Vagina (tissue), 2 donors: ENCODE measurements at regions not wholly inside any gene's neighbourhood (a gene's known extent, or its start where the extent isn't known, plus 50 kb on each side); places are given as distances from the start of the nearest gene placed in this dataset.
"Not testable (repeated sequence)": the region's sequence is repeated elsewhere in the genome, so short reads cannot be mapped to it uniquely, and the experiment has no call there.

Source experiments
- DNase-seq, 2 donors: peaks; one replicate each; pipeline ENCODE4 v3.0.0-alpha.2; 2017; ENCODE audit errors: extremely low spot score in 2 of 2
- H3K27ac ChIP-seq: fragments of 200-600 bp; sonication (generic); one replicate; pipeline ENCODE4 v1.5.1; 2019
- H3K27me3 ChIP-seq: fragments of 200-600 bp; sonication (generic); one replicate; pipeline ENCODE4 v1.5.1; 2019
- H3K36me3 ChIP-seq, 2 donors: fragments of 200-600 bp; sonication (generic); one replicate each; pipeline ENCODE4 v1.5.1; 2017 to 2019
- H3K4me1 ChIP-seq: fragments of 200-600 bp; sonication (generic); one replicate; pipeline ENCODE4 v1.5.1; 2019
- H3K4me3 ChIP-seq, 2 donors: fragments of 200-600 bp; sonication (generic); 1 replicate in 1 of 2; 2 replicates in 1 of 2; pipeline ENCODE4 v1.5.1; 2016 to 2019
- H3K9me3 ChIP-seq: fragments of 200-600 bp; sonication (generic); one replicate; pipeline ENCODE4 v1.5.1; 2019
- POLR2A ChIP-seq, 2 donors: fragments of 450-650 bp; IDR thresholded peaks; one replicate each; pipeline ENCODE4 v1.6.1; 2017; ENCODE audit warnings: antibody characterized with exemption in 2 of 2, mild to moderate bottlenecking in 2 of 2, moderate library complexity in 2 of 2
- POLR2AphosphoS5 ChIP-seq, 2 donors: sonication (generic); formaldehyde crosslinking; IDR thresholded peaks; one replicate each; pipeline ENCODE4 v1.9.0; 2017; ENCODE audit warnings: antibody characterized with exemption in 2 of 2, mild to moderate bottlenecking in 2 of 2, low read depth in 1 of 2; ENCODE audit not compliant: insufficient read depth in 1 of 2
- intact Hi-C: fragments of 100-400 bp; cut with DNase I; formaldehyde crosslinking; loops from one replicate; pipeline ENCODE4 v1.15.1; 2023
- TF ChIP-seq, protein P1 (sequence below), 3 experiments: fragments of 450-650 bp in 2 of 3; fragments of 200-600 bp in 1 of 3; sonication (generic) in 1 of 3; IDR thresholded peaks; one replicate each; pipeline ENCODE4 v1.5.1; 2017 to 2019; ENCODE audit warnings: antibody characterized with exemption in 3 of 3, mild to moderate bottlenecking in 2 of 3, moderate library complexity in 2 of 3

- no peak for DNase-seq
- no peaks in the 10 kb centered on the region for H3K4me1 ChIP-seq
- H3K36me3 ChIP-seq: no peaks in the 10 kb centered on the region
- H3K4me3 ChIP-seq: no peak overlapping the region
- no peaks in the 10 kb centered on the region for H3K9me3 ChIP-seq
- no peak overlapping the region for H3K27ac ChIP-seq
- intact Hi-C loops: no loop called here
- no peaks in the 10 kb centered on the region for H3K27me3 ChIP-seq
- no peak for TF ChIP-seq POLR2A (IDR thresholded peaks at IDR 0.05)
- TF ChIP-seq, protein P1, sequence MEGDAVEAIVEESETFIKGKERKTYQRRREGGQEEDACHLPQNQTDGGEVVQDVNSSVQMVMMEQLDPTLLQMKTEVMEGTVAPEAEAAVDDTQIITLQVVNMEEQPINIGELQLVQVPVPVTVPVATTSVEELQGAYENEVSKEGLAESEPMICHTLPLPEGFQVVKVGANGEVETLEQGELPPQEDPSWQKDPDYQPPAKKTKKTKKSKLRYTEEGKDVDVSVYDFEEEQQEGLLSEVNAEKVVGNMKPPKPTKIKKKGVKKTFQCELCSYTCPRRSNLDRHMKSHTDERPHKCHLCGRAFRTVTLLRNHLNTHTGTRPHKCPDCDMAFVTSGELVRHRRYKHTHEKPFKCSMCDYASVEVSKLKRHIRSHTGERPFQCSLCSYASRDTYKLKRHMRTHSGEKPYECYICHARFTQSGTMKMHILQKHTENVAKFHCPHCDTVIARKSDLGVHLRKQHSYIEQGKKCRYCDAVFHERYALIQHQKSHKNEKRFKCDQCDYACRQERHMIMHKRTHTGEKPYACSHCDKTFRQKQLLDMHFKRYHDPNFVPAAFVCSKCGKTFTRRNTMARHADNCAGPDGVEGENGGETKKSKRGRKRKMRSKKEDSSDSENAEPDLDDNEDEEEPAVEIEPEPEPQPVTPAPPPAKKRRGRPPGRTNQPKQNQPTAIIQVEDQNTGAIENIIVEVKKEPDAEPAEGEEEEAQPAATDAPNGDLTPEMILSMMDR (IDR thresholded peaks at IDR 0.05): no peak
- TF ChIP-seq POLR2AphosphoS5 (IDR thresholded peaks at IDR 0.05; ENCODE audit: insufficient read depth in 1 of 2, low read depth in 1 of 2): no peak
Observed at GRCh38 chr4:124123181-124123580, 589.4 kb downstream of the ANKRD50 start.

DNA sequence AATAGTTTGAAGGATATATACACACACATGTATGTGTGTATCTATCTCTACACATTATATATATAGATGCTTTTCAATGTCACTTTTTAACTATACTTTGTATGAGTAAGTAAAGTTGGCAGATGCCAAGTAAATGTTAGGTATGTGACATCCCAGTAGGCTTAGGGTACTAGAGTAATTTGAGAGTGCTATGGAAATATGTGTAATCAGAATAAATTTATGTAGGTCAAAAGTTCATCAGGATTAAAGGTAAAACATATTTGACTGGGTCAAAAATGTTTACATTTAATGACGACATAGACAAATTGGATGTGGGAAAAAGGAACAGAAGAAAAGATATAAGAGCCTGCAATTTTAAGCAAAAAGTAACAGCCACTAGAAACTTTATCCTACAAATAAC lies 588.8 kb downstream of the ANKRD50 start:
- Histone ChIP-seq H3K9me3 (no peaks in the 10 kb centered on the region), H3K4me3 (no peak overlapping the region), H3K4me1 (no peaks in the 10 kb centered on the region), H3K27ac (no peak overlapping the region), H3K36me3 (no peaks in the 10 kb centered on the region), H3K27me3 (no peaks in the 10 kb centered on the region)
- DNase-seq: no peak
- TF ChIP-seq POLR2AphosphoS5 (IDR thresholded peaks at IDR 0.05; ENCODE audit: insufficient read depth in 1 of 2, low read depth in 1 of 2) (no peak), POLR2A (IDR thresholded peaks at IDR 0.05) (no peak)
- TF ChIP-seq, protein P1 (IDR thresholded peaks at IDR 0.05): no peak
- intact Hi-C loops: no loop called here

GRCh38 chr4:124131324-124131723 lies 581.2 kb downstream of the ANKRD50 start:
- H3K9me3 ChIP-seq, H3K4me3 ChIP-seq, H3K27ac ChIP-seq, H3K4me1 ChIP-seq, intact Hi-C loops, H3K27me3 ChIP-seq, H3K36me3 ChIP-seq, DNase-seq: not testable (repeated sequence)

DNA sequence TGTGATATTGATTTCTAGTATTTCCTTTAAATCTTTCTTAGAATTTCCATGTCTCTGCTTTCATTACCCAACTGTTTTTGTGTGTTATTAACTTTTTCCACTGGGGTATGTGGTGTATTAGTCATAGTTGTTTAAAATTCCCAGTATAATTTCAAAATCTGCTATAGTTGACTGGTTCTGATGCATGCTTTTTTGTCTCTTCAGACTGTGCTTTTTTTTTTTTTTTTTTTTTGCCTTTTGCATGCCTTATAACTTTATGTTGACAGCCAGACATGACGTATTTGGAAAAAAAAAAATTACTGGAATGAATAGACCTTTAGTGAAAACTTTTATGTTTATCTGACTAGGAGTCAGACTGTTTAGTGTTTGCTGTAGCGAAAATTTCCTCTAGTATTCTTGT lies 580.4 kb downstream of the ANKRD50 start:
- no peaks in the 10 kb centered on the region for H3K4me1 ChIP-seq
- no peaks in the 10 kb centered on the region for H3K9me3 ChIP-seq
- no peaks in the 10 kb centered on the region for H3K36me3 ChIP-seq
- H3K27me3 ChIP-seq: no peaks in the 10 kb centered on the region
- TF ChIP-seq POLR2AphosphoS5 (IDR thresholded peaks at IDR 0.05; ENCODE audit: insufficient read depth in 1 of 2, low read depth in 1 of 2) (no peak), POLR2A (IDR thresholded peaks at IDR 0.05) (no peak)
- TF ChIP-seq, protein P1 (IDR thresholded peaks at IDR 0.05): no peak
- no peak overlapping the region for H3K4me3 ChIP-seq
- intact Hi-C loops: no loop called here
- no peak overlapping the region for H3K27ac ChIP-seq
- DNase-seq: no peak

DNA sequence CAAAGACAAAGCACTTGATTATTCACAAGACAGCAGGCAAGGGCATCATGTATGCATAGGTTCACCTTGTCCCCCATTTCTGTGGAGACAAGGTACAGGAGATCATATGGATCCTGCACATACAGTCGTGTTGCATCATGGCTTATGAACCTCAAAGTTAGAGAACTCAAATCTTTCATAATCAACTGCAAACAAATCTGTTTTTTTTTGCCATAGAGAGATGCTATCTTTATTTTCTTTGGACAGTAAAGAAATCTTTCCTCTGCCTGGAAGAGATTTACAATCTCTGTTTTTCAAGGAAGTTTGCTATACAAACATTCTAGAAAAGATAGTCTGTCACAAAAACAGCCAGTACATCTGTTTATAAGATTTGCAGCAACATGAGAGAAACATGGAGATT lies 578.8 kb downstream of the ANKRD50 start:
- DNase-seq: no peak

More for the DNA sequence above, 578.8 kb downstream of the ANKRD50 start:
- no peaks in the 10 kb centered on the region for H3K27me3 ChIP-seq
- no peaks in the 10 kb centered on the region for H3K36me3 ChIP-seq
- no peaks in the 10 kb centered on the region for H3K9me3 ChIP-seq
- no peak overlapping the region for H3K27ac ChIP-seq
- intact Hi-C loops: no loop called here
- H3K4me3 ChIP-seq: no peak overlapping the region
- TF ChIP-seq POLR2AphosphoS5 (IDR thresholded peaks at IDR 0.05; ENCODE audit: insufficient read depth in 1 of 2, low read depth in 1 of 2) (no peak), POLR2A (IDR thresholded peaks at IDR 0.05) (no peak)
- TF ChIP-seq, protein P1 (IDR thresholded peaks at IDR 0.05): no peak
- H3K4me1 ChIP-seq: no peaks in the 10 kb centered on the region
